GM21529 (cell line): ENCODE measurements at regions not wholly inside any gene's neighbourhood (a gene's known extent, or its start where the extent isn't known, plus 50 kb on each side); places are given as distances from the start of the nearest gene placed in this dataset.
A peak's percentile ranks its signal among the peaks of the same experiment; 100 is the strongest.

Experiments
- ATAC-seq: cut with Tn5 transposase; IDR thresholded peaks from one replicate; pipeline ENCODE4 v1.9.1; 2021; ENCODE audit not compliant: unreplicated experiment

- ATAC-seq, result no peak
Measured at GRCh38 chr6:88251301-88251700, 85.2 kb upstream of the CNR1 start.

GRCh38 chr6:88248709-88249321 is 82.7 kb upstream of the CNR1 start:
- no peak for ATAC-seq

- ATAC-seq, result no peak
Measured at GRCh38 chr6:88246654-88247053, 80.5 kb upstream of the CNR1 start.

GRCh38 chr6:88244721-88245120 is 78.6 kb upstream of the CNR1 start:
- ATAC-seq, result no peak

- no peak for ATAC-seq
Measured at GRCh38 chr6:88238901-88239300, 72.8 kb upstream of the CNR1 start.

- peak; percentile 75 for ATAC-seq
Measured at GRCh38 chr6:88238065-88238464, 71.9 kb upstream of the CNR1 start.

GRCh38 chr6:88236612-88237360 is 70.6 kb upstream of the CNR1 start:
- no peak for ATAC-seq

GRCh38 chr6:88232753-88233152 is 66.6 kb upstream of the CNR1 start:
- no peak for ATAC-seq

DNA sequence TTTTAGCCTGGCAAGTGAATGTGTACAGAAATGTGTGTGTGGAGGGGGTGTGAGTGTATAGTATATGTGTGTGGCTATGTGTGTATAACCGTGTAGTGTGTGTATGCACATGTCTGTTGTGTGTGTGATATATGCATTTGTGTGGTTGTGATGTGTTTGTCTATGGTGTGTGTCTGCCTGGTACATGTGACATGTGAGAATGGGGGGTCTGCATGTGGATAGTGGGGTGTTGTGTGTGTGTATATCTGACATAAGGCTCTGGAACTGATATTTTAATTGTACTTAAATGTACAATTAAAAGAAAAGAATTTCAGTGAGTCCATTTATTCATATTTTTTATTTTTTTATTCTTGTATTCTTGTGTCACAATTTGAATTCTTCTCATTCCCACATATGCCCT is 57.2 kb upstream of the CNR1 start:
- no peak for ATAC-seq

DNA sequence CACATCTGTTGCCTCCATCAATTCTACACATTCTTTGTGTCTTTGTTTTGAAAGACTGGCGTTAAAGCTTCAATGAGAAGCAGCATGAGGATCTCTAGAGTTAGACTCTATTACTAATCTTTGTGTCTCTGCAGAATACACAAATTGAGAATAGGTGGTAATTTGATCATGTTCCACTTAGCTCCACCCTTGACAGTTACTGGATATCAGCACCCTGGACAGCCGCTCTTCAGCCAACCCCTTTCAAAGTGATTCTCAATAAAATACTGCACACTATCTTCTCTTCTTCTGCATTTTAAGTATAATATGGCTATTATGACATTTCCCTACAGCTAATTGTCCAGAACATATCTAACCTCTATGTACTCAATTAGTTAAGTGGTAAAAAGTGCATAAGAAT is 54.3 kb upstream of the CNR1 start:
- no peak for ATAC-seq

DNA sequence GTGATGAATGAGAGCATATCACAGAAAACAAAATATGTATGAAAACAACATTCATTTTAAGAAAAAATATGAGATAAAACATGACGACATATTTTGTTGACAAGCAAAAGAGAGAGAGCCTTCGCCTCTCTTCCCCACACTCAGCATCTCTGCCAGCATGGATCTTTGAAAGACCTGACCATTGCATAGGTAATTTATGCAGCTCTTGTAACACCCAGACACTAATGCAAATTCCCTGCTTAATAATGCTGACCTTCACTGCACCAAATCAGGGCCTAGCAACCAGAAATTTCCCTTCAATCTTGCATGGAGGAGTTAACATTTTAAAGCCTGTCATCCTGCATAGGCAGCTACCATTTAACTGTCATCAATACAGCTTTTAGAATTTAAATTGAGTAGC is 50.0 kb upstream of the CNR1 start:
- ATAC-seq, result no peak
